ENCODE measurements at regions not wholly inside any gene's neighbourhood (a gene's known extent, or its start where the extent isn't known, plus 50 kb on each side); places are given as distances from the start of the nearest gene placed in this dataset.

DNA sequence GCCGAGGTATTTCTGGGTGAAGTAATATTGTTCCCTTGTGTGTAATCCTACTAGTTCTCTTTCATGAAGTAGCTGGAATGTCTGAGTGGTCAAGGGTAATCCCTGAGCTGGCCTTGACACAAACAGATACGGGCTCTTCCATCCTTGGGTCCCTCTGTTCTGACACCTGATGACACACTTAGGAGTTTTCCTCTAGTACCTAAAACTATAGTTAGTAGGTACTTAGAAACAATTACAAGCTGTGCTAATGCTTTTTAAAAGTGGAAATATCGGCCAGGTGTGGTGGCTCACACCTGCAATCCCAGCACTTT lies 59.2 kb upstream of the IL1R1 start:
- TF ChIP-seq CREB1 (IDR thresholded peaks at IDR 0.05) (no peak), CREB1 (CRISPR knock-in tag; IDR thresholded peaks at IDR 0.05) (no peak), ZZZ3 (CRISPR knock-in tag; IDR thresholded peaks at IDR 0.05; ENCODE audit: borderline replicate concordance) (no peak), ZFP36L2 (CRISPR knock-in tag; IDR thresholded peaks at IDR 0.05) (no peak), HCFC1 (IDR thresholded peaks at IDR 0.05; ENCODE audit: low read depth, low read length) (no peak), JUNB (CRISPR knock-in tag; IDR thresholded peaks at IDR 0.05; ENCODE audit: borderline replicate concordance) (no peak)
- TF ChIP-seq, protein P1, sequence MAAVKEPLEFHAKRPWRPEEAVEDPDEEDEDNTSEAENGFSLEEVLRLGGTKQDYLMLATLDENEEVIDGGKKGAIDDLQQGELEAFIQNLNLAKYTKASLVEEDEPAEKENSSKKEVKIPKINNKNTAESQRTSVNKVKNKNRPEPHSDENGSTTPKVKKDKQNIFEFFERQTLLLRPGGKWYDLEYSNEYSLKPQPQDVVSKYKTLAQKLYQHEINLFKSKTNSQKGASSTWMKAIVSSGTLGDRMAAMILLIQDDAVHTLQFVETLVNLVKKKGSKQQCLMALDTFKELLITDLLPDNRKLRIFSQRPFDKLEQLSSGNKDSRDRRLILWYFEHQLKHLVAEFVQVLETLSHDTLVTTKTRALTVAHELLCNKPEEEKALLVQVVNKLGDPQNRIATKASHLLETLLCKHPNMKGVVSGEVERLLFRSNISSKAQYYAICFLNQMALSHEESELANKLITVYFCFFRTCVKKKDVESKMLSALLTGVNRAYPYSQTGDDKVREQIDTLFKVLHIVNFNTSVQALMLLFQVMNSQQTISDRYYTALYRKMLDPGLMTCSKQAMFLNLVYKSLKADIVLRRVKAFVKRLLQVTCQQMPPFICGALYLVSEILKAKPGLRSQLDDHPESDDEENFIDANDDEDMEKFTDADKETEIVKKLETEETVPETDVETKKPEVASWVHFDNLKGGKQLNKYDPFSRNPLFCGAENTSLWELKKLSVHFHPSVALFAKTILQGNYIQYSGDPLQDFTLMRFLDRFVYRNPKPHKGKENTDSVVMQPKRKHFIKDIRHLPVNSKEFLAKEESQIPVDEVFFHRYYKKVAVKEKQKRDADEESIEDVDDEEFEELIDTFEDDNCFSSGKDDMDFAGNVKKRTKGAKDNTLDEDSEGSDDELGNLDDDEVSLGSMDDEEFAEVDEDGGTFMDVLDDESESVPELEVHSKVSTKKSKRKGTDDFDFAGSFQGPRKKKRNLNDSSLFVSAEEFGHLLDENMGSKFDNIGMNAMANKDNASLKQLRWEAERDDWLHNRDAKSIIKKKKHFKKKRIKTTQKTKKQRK (IDR thresholded peaks at IDR 0.05; ENCODE audit: low read length), result no peak
- TF ChIP-seq, protein P2, sequence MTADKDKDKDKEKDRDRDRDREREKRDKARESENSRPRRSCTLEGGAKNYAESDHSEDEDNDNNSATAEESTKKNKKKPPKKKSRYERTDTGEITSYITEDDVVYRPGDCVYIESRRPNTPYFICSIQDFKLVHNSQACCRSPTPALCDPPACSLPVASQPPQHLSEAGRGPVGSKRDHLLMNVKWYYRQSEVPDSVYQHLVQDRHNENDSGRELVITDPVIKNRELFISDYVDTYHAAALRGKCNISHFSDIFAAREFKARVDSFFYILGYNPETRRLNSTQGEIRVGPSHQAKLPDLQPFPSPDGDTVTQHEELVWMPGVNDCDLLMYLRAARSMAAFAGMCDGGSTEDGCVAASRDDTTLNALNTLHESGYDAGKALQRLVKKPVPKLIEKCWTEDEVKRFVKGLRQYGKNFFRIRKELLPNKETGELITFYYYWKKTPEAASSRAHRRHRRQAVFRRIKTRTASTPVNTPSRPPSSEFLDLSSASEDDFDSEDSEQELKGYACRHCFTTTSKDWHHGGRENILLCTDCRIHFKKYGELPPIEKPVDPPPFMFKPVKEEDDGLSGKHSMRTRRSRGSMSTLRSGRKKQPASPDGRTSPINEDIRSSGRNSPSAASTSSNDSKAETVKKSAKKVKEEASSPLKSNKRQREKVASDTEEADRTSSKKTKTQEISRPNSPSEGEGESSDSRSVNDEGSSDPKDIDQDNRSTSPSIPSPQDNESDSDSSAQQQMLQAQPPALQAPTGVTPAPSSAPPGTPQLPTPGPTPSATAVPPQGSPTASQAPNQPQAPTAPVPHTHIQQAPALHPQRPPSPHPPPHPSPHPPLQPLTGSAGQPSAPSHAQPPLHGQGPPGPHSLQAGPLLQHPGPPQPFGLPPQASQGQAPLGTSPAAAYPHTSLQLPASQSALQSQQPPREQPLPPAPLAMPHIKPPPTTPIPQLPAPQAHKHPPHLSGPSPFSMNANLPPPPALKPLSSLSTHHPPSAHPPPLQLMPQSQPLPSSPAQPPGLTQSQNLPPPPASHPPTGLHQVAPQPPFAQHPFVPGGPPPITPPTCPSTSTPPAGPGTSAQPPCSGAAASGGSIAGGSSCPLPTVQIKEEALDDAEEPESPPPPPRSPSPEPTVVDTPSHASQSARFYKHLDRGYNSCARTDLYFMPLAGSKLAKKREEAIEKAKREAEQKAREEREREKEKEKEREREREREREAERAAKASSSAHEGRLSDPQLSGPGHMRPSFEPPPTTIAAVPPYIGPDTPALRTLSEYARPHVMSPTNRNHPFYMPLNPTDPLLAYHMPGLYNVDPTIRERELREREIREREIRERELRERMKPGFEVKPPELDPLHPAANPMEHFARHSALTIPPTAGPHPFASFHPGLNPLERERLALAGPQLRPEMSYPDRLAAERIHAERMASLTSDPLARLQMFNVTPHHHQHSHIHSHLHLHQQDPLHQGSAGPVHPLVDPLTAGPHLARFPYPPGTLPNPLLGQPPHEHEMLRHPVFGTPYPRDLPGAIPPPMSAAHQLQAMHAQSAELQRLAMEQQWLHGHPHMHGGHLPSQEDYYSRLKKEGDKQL (CRISPR knock-in tag; IDR thresholded peaks at IDR 0.05; ENCODE audit: low read depth), result no peak
- TF ChIP-seq, protein P3, sequence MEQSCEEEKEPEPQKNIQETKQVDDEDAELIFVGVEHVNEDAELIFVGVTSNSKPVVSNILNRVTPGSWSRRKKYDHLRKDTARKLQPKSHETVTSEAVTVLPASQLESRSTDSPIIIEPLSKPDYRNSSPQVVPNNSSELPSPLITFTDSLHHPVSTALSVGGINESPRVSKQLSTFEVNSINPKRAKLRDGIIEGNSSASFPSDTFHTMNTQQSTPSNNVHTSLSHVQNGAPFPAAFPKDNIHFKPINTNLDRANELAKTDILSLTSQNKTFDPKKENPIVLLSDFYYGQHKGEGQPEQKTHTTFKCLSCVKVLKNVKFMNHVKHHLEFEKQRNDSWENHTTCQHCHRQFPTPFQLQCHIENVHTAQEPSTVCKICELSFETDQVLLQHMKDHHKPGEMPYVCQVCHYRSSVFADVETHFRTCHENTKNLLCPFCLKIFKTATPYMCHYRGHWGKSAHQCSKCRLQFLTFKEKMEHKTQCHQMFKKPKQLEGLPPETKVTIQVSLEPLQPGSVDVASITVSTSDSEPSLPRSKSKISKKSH (CRISPR knock-in tag; IDR thresholded peaks at IDR 0.05; ENCODE audit: borderline replicate concordance), result no peak
- TF ChIP-seq, protein P4, sequence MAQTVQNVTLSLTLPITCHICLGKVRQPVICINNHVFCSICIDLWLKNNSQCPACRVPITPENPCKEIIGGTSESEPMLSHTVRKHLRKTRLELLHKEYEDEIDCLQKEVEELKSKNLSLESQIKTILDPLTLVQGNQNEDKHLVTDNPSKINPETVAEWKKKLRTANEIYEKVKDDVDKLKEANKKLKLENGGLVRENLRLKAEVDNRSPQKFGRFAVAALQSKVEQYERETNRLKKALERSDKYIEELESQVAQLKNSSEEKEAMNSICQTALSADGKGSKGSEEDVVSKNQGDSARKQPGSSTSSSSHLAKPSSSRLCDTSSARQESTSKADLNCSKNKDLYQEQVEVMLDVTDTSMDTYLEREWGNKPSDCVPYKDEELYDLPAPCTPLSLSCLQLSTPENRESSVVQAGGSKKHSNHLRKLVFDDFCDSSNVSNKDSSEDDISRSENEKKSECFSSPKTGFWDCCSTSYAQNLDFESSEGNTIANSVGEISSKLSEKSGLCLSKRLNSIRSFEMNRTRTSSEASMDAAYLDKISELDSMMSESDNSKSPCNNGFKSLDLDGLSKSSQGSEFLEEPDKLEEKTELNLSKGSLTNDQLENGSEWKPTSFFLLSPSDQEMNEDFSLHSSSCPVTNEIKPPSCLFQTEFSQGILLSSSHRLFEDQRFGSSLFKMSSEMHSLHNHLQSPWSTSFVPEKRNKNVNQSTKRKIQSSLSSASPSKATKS (CRISPR knock-in tag; IDR thresholded peaks at IDR 0.05), result no peak

Data from HepG2 (cell line).